GM12875 (cell line): ENCODE measurements at regions not wholly inside any gene's neighbourhood (a gene's known extent, or its start where the extent isn't known, plus 50 kb on each side); places are given as distances from the start of the nearest gene placed in this dataset.

ENCODE experiments used
- H3K4me3 ChIP-seq: one replicate; pipeline ENCODE4 v1.5.1; 2011; ENCODE audit warnings: low read depth, low read length, control low read depth
- CTCF ChIP-seq: IDR thresholded peaks from 2 replicates; pipeline ENCODE4 v1.5.1; 2011; ENCODE audit warnings: low read depth, mild to moderate bottlenecking, control low read depth, inconsistent platforms, low read length, moderate library complexity, borderline replicate concordance; ENCODE audit not compliant: insufficient read depth

- no peak for TF ChIP-seq CTCF
These were observed 492.6 kb downstream of the TUSC7 start for GRCh38 chr3:117201901-117202774.

GRCh38 chr3:117217355-117217754 lies 507.8 kb downstream of the TUSC7 start:
- no peak for TF ChIP-seq CTCF
- no peak overlapping the region for H3K4me3 ChIP-seq

More at GRCh38 chr3:117201901-117202774, 492.6 kb downstream of the TUSC7 start:
- no peak overlapping the region for H3K4me3 ChIP-seq

- no peak overlapping the region for H3K4me3 ChIP-seq
- TF ChIP-seq CTCF = no peak
These were observed 508.3 kb downstream of the TUSC7 start for GRCh38 chr3:117217760-117218316.

GRCh38 chr3:117218641-117219048 lies 509.1 kb downstream of the TUSC7 start:
- no peak for TF ChIP-seq CTCF

GRCh38 chr3:117219296-117219695 lies 509.7 kb downstream of the TUSC7 start:
- TF ChIP-seq CTCF = no peak
- H3K4me3 ChIP-seq = no peak overlapping the region

More at GRCh38 chr3:117218641-117219048, 509.1 kb downstream of the TUSC7 start:
- no peak overlapping the region for H3K4me3 ChIP-seq

GRCh38 chr3:117226932-117227331 lies 517.4 kb downstream of the TUSC7 start:
- TF ChIP-seq CTCF = no peak
- H3K4me3 ChIP-seq = no peak overlapping the region

- TF ChIP-seq CTCF = no peak
These were observed 518.9 kb downstream of the TUSC7 start for GRCh38 chr3:117228466-117228865.

More at GRCh38 chr3:117228466-117228865, 518.9 kb downstream of the TUSC7 start:
- H3K4me3 ChIP-seq = no peak overlapping the region
